Activated CD4-positive, alpha-beta T cell treated with anti-CD3 and anti-CD28 coated beads, Interleukin-2, amount 10 ng/mL, durations not matched to agents 24 days and 14 days (primary cell): ENCODE measurements at regions not wholly inside any gene's neighbourhood (a gene's known extent, or its start where the extent isn't known, plus 50 kb on each side); places are given as distances from the start of the nearest gene placed in this dataset.
"Not testable (repeated sequence)": the region's sequence is repeated elsewhere in the genome, so short reads cannot be mapped to it uniquely, and the experiment has no call there.

Experiments used
- DNase-seq: peaks from one replicate; pipeline ENCODE4 v3.0.0; 2022
- H3K27ac Mint-ChIP-seq: one replicate; pipeline ENCODE4 v1.8.0; 2022; ENCODE audit warnings: mild to moderate bottlenecking, mixed read lengths
- H3K27me3 Mint-ChIP-seq: one replicate; pipeline ENCODE4 v1.8.0; 2022; ENCODE audit warnings: mixed read lengths
- H3K36me3 Mint-ChIP-seq: one replicate; pipeline ENCODE4 v1.8.0; 2022; ENCODE audit warnings: low read depth, mild to moderate bottlenecking, mixed read lengths
- H3K4me1 Mint-ChIP-seq: one replicate; pipeline ENCODE4 v1.8.0; 2021; ENCODE audit warnings: mixed read lengths
- H3K4me3 Mint-ChIP-seq: one replicate; pipeline ENCODE4 v1.8.0; 2022; ENCODE audit warnings: mild to moderate bottlenecking, moderate library complexity, mixed read lengths
- H3K9me3 Mint-ChIP-seq: one replicate; pipeline ENCODE4 v1.8.0; 2021; ENCODE audit warnings: mixed read lengths
- intact Hi-C: fragments of 100-400 bp; cut with micrococcal nuclease; formaldehyde crosslinking; loops from one replicate; pipeline ENCODE4 v1.15.1; 2023

GRCh38 chr6:15912505-15913400 is 216.1 kb upstream of the MYLIP start:
- peaks cover 5% of the 10 kb centered on the region for H3K9me3 Mint-ChIP-seq
- H3K4me1 Mint-ChIP-seq, result peaks cover 17% of the 10 kb centered on the region
- no peak overlapping the region for H3K4me3 Mint-ChIP-seq
- H3K27ac Mint-ChIP-seq, result peak overlapping the region; percentile 76
- intact Hi-C loops, result loop anchor here (1.0 to 5.0 kb wide), 4 partner anchors 33 to 271 kb away; no protein-coding TSS in a partner anchor
- DNase-seq, result no peak
- H3K27me3 Mint-ChIP-seq, result no peaks in the 10 kb centered on the region
- H3K36me3 Mint-ChIP-seq, result peaks cover 2% of the 10 kb centered on the region

GRCh38 chr6:15911753-15912504 is 217.0 kb upstream of the MYLIP start:
- Mint-ChIP-seq H3K4me1 (peaks cover 22% of the 10 kb centered on the region), H3K4me3 (no peak overlapping the region), H3K36me3 (peaks cover 2% of the 10 kb centered on the region), H3K27me3 (no peaks in the 10 kb centered on the region), H3K27ac (peak overlapping the region; percentile 76), H3K9me3 (peaks cover 5% of the 10 kb centered on the region)
- DNase-seq, result peak; percentile 65
- intact Hi-C loops, result loop anchor here (1.0 to 5.0 kb wide), 4 partner anchors 33 to 271 kb away; no protein-coding TSS in a partner anchor

GRCh38 chr6:15909290-15910070 is 219.4 kb upstream of the MYLIP start:
- intact Hi-C loops, result loop anchor here (5.0 kb wide), 2 partner anchors 83 to 172 kb away; no protein-coding TSS in a partner anchor
- Mint-ChIP-seq H3K27me3 (no peaks in the 10 kb centered on the region), H3K9me3 (peaks cover 5% of the 10 kb centered on the region), H3K27ac (no peak overlapping the region), H3K4me3 (no peak overlapping the region), H3K36me3 (peaks cover 2% of the 10 kb centered on the region), H3K4me1 (peaks cover 35% of the 10 kb centered on the region)
- DNase-seq, result no peak

GRCh38 chr6:15908871-15909270 is 220.0 kb upstream of the MYLIP start:
- Mint-ChIP-seq H3K9me3 (peaks cover 5% of the 10 kb centered on the region), H3K27ac (no peak overlapping the region), H3K27me3 (no peaks in the 10 kb centered on the region), H3K4me3 (no peak overlapping the region), H3K36me3 (peaks cover 2% of the 10 kb centered on the region), H3K4me1 (peaks cover 33% of the 10 kb centered on the region)
- no peak for DNase-seq
- intact Hi-C loops, result no loop called here

- H3K4me3 Mint-ChIP-seq, result no peak overlapping the region
- no peak for DNase-seq
- H3K9me3 Mint-ChIP-seq, result no peaks in the 10 kb centered on the region
- intact Hi-C loops, result no loop called here
- no peaks in the 10 kb centered on the region for H3K36me3 Mint-ChIP-seq
- H3K27me3 Mint-ChIP-seq, result no peaks in the 10 kb centered on the region
- H3K27ac Mint-ChIP-seq, result no peak overlapping the region
- H3K4me1 Mint-ChIP-seq, result peaks cover 33% of the 10 kb centered on the region
Measured at GRCh38 chr6:15907914-15908518, 220.9 kb upstream of the MYLIP start.

- Mint-ChIP-seq H3K27ac (peak overlapping the region; percentile 14), H3K4me1 (peaks cover 29% of the 10 kb centered on the region)
- H3K27me3 Mint-ChIP-seq, DNase-seq, intact Hi-C loops, H3K36me3 Mint-ChIP-seq, H3K4me3 Mint-ChIP-seq, H3K9me3 Mint-ChIP-seq: not testable (repeated sequence)
Measured at GRCh38 chr6:15907220-15907913, 221.5 kb upstream of the MYLIP start.

- H3K27me3 Mint-ChIP-seq, result no peaks in the 10 kb centered on the region
- no peaks in the 10 kb centered on the region for H3K36me3 Mint-ChIP-seq
- peaks cover 29% of the 10 kb centered on the region for H3K4me1 Mint-ChIP-seq
- peak overlapping the region; percentile 17 for H3K27ac Mint-ChIP-seq
- intact Hi-C loops, result no loop called here
- DNase-seq, result no peak
- no peak overlapping the region for H3K4me3 Mint-ChIP-seq
- H3K9me3 Mint-ChIP-seq, result no peaks in the 10 kb centered on the region
Measured at GRCh38 chr6:15906420-15907016, 222.4 kb upstream of the MYLIP start.

GRCh38 chr6:15905488-15906419 is 223.1 kb upstream of the MYLIP start:
- intact Hi-C loops, result loop anchor here (1.0 kb wide), 1 partner anchor 9 kb away; no protein-coding TSS in a partner anchor
- H3K9me3 Mint-ChIP-seq, result no peaks in the 10 kb centered on the region
- no peak for DNase-seq
- no peaks in the 10 kb centered on the region for H3K36me3 Mint-ChIP-seq
- H3K27ac Mint-ChIP-seq, result peak overlapping the region; percentile 17
- no peak overlapping the region for H3K4me3 Mint-ChIP-seq
- H3K4me1 Mint-ChIP-seq, result peaks cover 34% of the 10 kb centered on the region
- H3K27me3 Mint-ChIP-seq, result no peaks in the 10 kb centered on the region

- Mint-ChIP-seq H3K4me3 (no peak overlapping the region), H3K27me3 (no peaks in the 10 kb centered on the region), H3K27ac (no peak overlapping the region), H3K36me3 (no peaks in the 10 kb centered on the region), H3K9me3 (no peaks in the 10 kb centered on the region), H3K4me1 (peaks cover 34% of the 10 kb centered on the region)
- DNase-seq, result no peak
- intact Hi-C loops, result loop anchor here (1.0 to 5.0 kb wide), 2 partner anchors 9 to 213 kb away; no protein-coding TSS in a partner anchor
Measured at GRCh38 chr6:15904651-15905376, 224.1 kb upstream of the MYLIP start.

GRCh38 chr6:15901141-15902115 is 227.5 kb upstream of the MYLIP start:
- no peaks in the 10 kb centered on the region for H3K36me3 Mint-ChIP-seq
- no peaks in the 10 kb centered on the region for H3K27me3 Mint-ChIP-seq
- peak overlapping the region; percentile 94 for H3K27ac Mint-ChIP-seq
- peak; percentile 82 for DNase-seq
- H3K4me1 Mint-ChIP-seq, result peaks cover 29% of the 10 kb centered on the region
- peak overlapping the region; percentile 70 for H3K4me3 Mint-ChIP-seq
- H3K9me3 Mint-ChIP-seq, result peaks cover 3% of the 10 kb centered on the region
- intact Hi-C loops, result loop anchor here (1.0 to 5.0 kb wide), 3 partner anchors 13 to 209 kb away; no protein-coding TSS in a partner anchor
